ENCODE measurements at regions not wholly inside any gene's neighbourhood (a gene's known extent, or its start where the extent isn't known, plus 50 kb on each side); places are given as distances from the start of the nearest gene placed in this dataset.

- TF ChIP-seq HDAC6 (IDR thresholded peaks at IDR 0.05; ENCODE audit: low read depth, low read length), result no peak
- no peaks in the 10 kb centered on the region for H4K20me1 ChIP-seq (replicated peaks in 1 of 2; ENCODE audit: control insufficient read depth in 1 of 2, insufficient read depth in 2 of 2, low read length in 2 of 2)
- H3K14ac ChIP-seq (ENCODE audit: insufficient read length), result no peak overlapping the region
- H3K4me1 ChIP-seq (replicated peaks in 1 of 4; ENCODE audit: control insufficient read depth in 3 of 4, insufficient read depth in 4 of 4, low read length in 3 of 4), result peaks cover 0 to 11% (median 6%) of the 10 kb centered on the region in 4 experiments; a peak in 5 of 7 replicates
- no peak overlapping the region for H3K18ac ChIP-seq (ENCODE audit: extremely low read depth, low read length)
- no peak overlapping the region for H3K4me2 ChIP-seq (ENCODE audit: insufficient read depth in 1 of 2, low read depth in 2 of 2, low read length in 2 of 2)
- ChIA-PET POLR2A (ENCODE audit: partially characterized antibody) (no interaction called here), CTCF (ENCODE audit: partially characterized antibody) (interaction anchor here (0.6 to 1.4 kb wide), 4 partner anchors 8 to 1364 kb away, joined by 3 to 6 read pairs (median 3); no protein-coding TSS in a partner anchor)
- H4K8ac ChIP-seq (ENCODE audit: extremely low read depth, insufficient read depth, low read length), result no peak overlapping the region
- no peak overlapping the region for H2BK20ac ChIP-seq (ENCODE audit: low read length)
- no peak overlapping the region for H3K9ac ChIP-seq (replicated peaks in 1 of 4; ENCODE audit: extremely low read depth in 1 of 4, low read depth in 3 of 4, low read length in 3 of 4)
- H2BK12ac ChIP-seq (ENCODE audit: low read depth, low read length), result no peak overlapping the region
- no peak for FAIRE-seq
- no peak overlapping the region for H3K56ac ChIP-seq (replicated peaks; ENCODE audit: insufficient read length, low read depth, low read length)
- no peak overlapping the region for H4K5ac ChIP-seq (ENCODE audit: insufficient read length, low read depth, low read length)
- no peak overlapping the region for H3K27ac ChIP-seq (ENCODE audit: low read depth, low read length)
- no peak overlapping the region for H3K4ac ChIP-seq (replicated peaks; ENCODE audit: insufficient read length, low read depth, low read length)
- H3K79me2 ChIP-seq (ENCODE audit: control insufficient read depth in 1 of 2, insufficient read depth in 2 of 2, low read length in 2 of 2), result no peaks in the 10 kb centered on the region
- H3K36me3 ChIP-seq (ENCODE audit: control insufficient read depth in 2 of 4, insufficient read depth in 4 of 4, low read length in 3 of 4), result no peaks in the 10 kb centered on the region
- peaks cover 0 to 3% of the 10 kb centered on the region in 2 experiments; a peak in 1 of 4 replicates for H3K9me3 ChIP-seq (ENCODE audit: insufficient read depth in 2 of 2, low read depth in 1 of 2, low read length in 1 of 2)
- H4K91ac ChIP-seq (replicated peaks; ENCODE audit: insufficient read length, low read length), result no peak overlapping the region
- H3K23ac ChIP-seq (ENCODE audit: insufficient read length), result no peak overlapping the region
- no peaks in the 10 kb centered on the region for H3K79me1 ChIP-seq (ENCODE audit: low read depth, low read length)
- H2BK5ac ChIP-seq (ENCODE audit: low read depth, low read length), result no peak overlapping the region
- no peak overlapping the region for H2AFZ ChIP-seq (ENCODE audit: low read length)
- no peaks in the 10 kb centered on the region for H3K23me2 ChIP-seq (ENCODE audit: low read depth, low read length)
- 91% methylated on average over 7 of the region's 7 CpGs; no CpG with 5 or more reads in 1 of the 2 experiments for WGBS, 2 experiments (ENCODE audit: extremely low coverage in 1 of 2, insufficient coverage in 1 of 2, insufficient read length in 1 of 2, insufficient replicate concordance in 2 of 2, low coverage in 1 of 2, low lambda C conversion rate in 2 of 2, missing lambda C conversion rate in 1 of 2)
- H3K4me3 ChIP-seq (ENCODE audit: extremely low read depth in 1 of 4, insufficient read depth in 2 of 4, low read depth in 3 of 4, low read length in 4 of 4), result no peak overlapping the region
- no peak for DNase-seq (ENCODE audit: low read depth in 1 of 2, low spot score in 2 of 2)
- no peak overlapping the region for H2BK120ac ChIP-seq (replicated peaks; ENCODE audit: low read depth, low read length)
- no peaks in the 10 kb centered on the region for H3K27me3 ChIP-seq (replicated peaks in 1 of 4; ENCODE audit: control insufficient read depth in 3 of 4, extremely low read depth in 1 of 4, insufficient read depth in 3 of 4, low read length in 3 of 4)
- H2BK15ac ChIP-seq (ENCODE audit: low read length), result no peak overlapping the region
- no peak overlapping the region for H2AK5ac ChIP-seq (ENCODE audit: low read depth, low read length)
These were observed 122.0 kb upstream of the COPS8 start for GRCh38 chr2:236963631-236964182.

Measured in H1 (cell line).